NCI-H69 (cell line): ENCODE measurements at regions not wholly inside any gene's neighbourhood (a gene's known extent, or its start where the extent isn't known, plus 50 kb on each side); places are given as distances from the start of the nearest gene placed in this dataset.
"Not testable (repeated sequence)": the region's sequence is repeated elsewhere in the genome, so short reads cannot be mapped to it uniquely, and the experiment has no call there.

Source experiments
- DNase-seq: peaks from one replicate; lab custom pipeline; 2025; lab: John Stamatoyannopoulos, UW

DNA sequence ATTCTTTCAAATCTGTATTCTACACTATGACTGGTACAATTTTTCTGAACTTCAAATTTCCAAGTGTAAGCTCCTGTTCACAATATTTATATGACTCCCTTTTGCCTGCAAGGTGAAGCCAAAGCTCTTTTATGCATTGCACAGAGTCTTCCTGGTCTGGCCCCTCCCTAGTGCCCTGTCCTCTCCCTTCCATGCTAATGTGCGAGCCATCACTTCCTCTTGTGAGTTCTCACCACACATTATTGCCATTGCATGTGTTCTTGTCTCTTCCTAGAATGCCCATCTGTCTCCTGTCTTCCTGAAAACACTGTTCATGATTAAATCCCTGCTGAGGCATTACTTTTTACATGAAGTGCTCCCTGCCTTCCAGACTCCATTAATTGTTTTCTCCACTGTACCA lies 169.9 kb downstream of the MC4R start:
- DNase-seq, result peak; percentile 43

- DNase-seq, result no peak
Measured at GRCh38 chr18:60200558-60200957, 172.0 kb downstream of the MC4R start.

- DNase-seq, result no peak
Measured at GRCh38 chr18:60199505-60199904, 173.1 kb downstream of the MC4R start.

- peak; percentile 36 for DNase-seq
Measured at GRCh38 chr18:60197671-60198462, 174.7 kb downstream of the MC4R start.

GRCh38 chr18:60196836-60197606 lies 175.6 kb downstream of the MC4R start:
- no peak for DNase-seq

DNA sequence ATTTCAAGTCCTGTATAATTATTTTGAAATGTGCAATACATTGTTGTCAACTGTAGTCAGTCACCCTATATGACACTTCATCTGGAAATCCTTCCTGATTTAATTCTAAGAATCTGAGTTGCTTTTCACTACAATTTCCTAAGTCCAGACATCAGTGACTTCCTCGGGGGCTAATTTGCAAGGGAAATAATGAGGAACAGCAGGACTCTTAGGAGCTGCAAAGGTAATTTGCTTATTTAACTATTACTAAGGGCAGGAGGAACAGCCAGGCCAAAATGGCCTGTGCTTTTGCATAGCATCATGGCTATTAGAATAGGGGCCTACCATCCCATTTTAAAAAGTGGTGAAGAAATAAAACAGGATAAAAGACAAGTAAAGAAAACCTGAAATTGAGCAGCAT lies 178.8 kb downstream of the MC4R start:
- DNase-seq, result peak; percentile 44

- peak; percentile 37 for DNase-seq
Measured at GRCh38 chr18:60191926-60192325, 180.6 kb downstream of the MC4R start.

DNA sequence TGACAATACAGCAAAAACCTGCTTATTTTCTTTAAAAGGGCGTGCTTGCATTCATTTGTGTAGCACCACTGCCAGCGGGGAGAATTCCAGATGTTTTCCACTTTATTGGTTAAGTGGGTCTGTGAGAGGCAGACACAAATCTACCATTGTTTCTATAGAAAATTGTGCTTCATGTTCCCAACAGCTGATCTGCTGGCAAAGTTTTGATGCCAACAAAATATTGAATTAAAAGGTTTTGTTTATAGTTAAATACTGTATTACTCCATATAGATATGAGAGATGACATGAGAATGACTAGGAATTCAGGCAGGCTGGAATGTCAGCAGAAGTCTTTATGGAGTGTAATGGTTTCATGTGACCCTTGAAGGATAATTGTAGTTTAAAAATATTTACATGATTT lies 182.7 kb downstream of the MC4R start:
- no peak for DNase-seq

- DNase-seq, result peak; percentile 16
Measured at GRCh38 chr18:60188958-60189357, 183.6 kb downstream of the MC4R start.

DNA sequence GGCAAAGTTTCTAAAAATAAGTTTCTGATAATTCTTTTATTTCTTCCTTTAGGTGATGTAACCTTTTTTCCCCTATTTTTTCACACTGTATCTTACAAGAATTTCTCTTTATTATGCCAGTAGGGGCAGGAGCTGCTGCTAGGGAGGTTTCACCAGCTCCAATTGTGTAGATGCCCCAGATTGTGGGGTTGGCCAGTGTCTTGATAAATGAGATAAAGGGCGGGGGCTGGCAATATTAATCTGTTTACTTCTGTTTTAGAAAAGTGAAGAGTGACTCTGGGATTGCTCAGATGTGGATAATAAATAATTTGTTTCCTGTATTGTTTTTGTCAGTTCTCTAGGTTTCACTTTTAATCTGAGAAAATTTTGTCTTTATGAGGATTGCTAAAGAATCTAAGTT lies 190.4 kb downstream of the MC4R start:
- peak; percentile 30 for DNase-seq

- DNase-seq, result peak; percentile 13
Measured at GRCh38 chr18:60180671-60181070, 191.9 kb downstream of the MC4R start.

- DNase-seq, result not testable (repeated sequence)
Measured at GRCh38 chr18:60178224-60178623, 194.4 kb downstream of the MC4R start.

DNA sequence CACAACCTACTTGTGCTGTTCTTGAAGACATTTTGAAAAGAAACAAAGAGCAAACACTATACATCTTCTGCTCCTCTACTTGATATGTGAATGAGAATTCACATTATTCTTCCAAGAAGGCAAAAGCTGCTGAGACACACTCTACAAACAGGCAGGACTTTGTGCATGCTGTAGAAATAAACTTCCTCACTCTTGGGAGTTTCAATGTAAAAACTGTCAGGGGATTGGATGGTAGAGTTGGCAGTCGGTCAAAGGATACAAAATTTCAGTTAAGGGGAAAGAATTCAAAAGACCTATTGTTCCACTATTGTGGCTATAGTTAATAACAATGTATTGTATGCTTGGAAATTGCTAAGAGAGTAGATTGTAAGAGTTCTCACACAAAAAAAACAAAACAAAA lies 196.3 kb downstream of the MC4R start:
- DNase-seq, result no peak

DNA sequence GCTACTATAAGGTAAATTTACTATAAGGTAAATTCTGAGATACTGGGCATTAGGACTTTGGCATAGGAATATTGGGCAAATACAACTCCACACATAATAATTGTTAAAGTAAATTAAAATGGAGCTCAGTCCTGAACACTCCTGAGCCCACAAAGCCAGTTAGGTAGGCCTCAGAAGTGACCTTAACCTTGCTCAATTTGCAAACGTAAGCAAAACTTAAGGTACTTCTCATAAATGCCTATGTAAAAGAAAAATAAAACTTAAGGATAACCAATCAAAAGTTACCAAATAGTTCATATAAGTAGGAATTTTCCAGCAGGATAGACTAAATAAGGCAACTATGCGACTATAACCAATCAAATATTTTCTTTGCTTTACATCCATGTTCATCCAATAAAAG lies 197.7 kb downstream of the MC4R start:
- no peak for DNase-seq

- no peak for DNase-seq
Measured at GRCh38 chr18:60172030-60172429, 200.5 kb downstream of the MC4R start.

DNA sequence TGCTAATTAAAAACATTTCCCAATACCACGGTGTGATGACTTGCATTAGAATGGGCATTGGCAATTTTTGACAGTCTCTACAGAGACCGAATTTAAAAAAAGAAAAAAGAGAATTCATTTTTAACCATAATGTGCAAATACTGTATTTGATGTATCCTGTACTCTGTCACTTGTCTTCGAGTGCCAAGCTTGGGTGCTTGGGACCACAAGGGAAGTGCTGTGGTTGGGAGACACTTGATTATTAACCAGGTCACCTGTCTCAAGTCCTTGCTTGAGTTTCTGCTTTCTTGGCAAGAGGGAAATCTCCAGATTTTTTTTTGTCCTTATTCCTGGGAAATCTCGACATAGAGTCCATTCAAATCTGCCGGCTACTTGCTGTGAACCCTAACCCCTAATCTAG lies 209.0 kb downstream of the MC4R start:
- no peak for DNase-seq

GRCh38 chr18:60162388-60162787 lies 210.2 kb downstream of the MC4R start:
- DNase-seq, result no peak

- peak; percentile 89 for DNase-seq
Measured at GRCh38 chr18:60157810-60158209, 214.8 kb downstream of the MC4R start.

- DNase-seq, result no peak
Measured at GRCh38 chr18:60153376-60153775, 219.2 kb downstream of the MC4R start.

DNA sequence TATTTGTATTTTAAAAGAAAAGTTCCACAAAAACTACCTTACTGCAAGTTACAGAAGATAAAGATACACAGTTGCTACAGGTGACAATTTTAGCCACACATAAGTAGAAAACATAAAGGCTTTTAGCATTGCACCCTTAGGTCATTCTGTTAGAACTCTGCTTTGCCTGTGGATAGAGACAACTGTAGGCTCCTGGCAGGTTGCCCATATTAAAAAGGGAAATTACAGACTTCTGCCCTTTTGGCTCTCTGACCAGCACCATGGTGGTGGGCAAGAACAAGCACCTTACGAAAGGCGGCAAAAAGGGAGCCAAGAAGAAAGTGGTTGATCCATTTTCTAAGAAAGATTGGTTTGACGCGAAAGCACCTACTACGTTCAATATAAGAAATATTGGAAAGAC lies 223.3 kb downstream of the MC4R start:
- DNase-seq, result peak; percentile 50

- no peak for DNase-seq
Measured at GRCh38 chr18:60147323-60147722, 225.3 kb downstream of the MC4R start.

DNA sequence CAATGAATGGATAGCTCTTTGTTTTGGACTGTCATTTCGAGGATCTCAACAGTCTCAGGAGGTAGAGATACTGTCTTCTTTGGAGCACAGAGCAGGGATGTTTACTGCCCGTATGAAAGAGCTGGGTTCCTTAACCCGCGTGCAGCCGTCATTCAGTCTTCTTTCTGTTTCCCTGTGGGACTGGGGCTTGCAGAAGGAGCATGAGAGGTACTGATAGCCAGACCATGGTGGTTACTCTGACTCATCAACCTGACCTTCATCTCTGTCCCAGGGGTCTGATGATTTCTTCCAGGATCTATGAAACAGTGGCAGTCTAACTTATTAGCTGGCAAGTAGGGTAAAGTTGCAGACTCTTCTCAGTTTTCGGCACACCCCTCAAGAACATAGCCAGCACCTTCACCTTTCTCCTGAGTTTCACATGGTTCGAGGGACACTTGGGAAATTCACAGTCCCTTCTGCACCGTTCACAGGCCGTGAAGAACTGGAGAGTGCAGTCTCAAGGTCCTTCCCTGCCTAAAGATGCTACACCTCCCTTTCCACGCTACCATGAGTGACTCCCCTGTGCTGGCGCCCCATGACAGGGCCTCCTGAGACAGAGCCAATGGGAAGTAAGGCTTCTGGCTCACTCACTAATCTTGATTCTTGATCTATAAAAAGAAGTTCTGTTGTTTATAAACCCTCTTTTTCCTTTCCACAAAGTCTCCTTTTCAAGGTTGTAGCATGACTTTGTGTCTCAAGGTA lies 226.2 kb downstream of the MC4R start:
- DNase-seq, result no peak

GRCh38 chr18:60145776-60146175 lies 226.8 kb downstream of the MC4R start:
- DNase-seq, result no peak
